SU-DHL-6 (cell line): ENCODE measurements at regions not wholly inside any gene's neighbourhood (a gene's known extent, or its start where the extent isn't known, plus 50 kb on each side); places are given as distances from the start of the nearest gene placed in this dataset.

ENCODE experiments used
- H2AFZ ChIP-seq: fragments of 200-600 bp; sonication (generic); 2 replicates; pipeline ENCODE4 v1.6.1; 2014; ENCODE audit warnings: low read depth, mild to moderate bottlenecking, moderate library complexity, mixed read lengths, antibody characterized with exemption, low read length; ENCODE audit not compliant: severe bottlenecking
- H3F3A ChIP-seq: fragments of 200-600 bp; shearing (Covaris generic); 2 replicates; pipeline ENCODE4 v1.6.0; 2016; ENCODE audit warnings: antibody characterized with exemption, mild to moderate bottlenecking; ENCODE audit not compliant: insufficient read depth
- H3K27ac ChIP-seq: fragments of 200-600 bp; sonication (generic); 2 replicates; pipeline ENCODE4 v1.5.1; 2016; ENCODE audit warnings: low read depth, mild to moderate bottlenecking, low read length, moderate library complexity, mixed read lengths
- H3K27me3 ChIP-seq: fragments of 200-600 bp; sonication (generic), shearing (Covaris generic); 2 replicates; pipeline ENCODE4 v1.6.0; 2014; ENCODE audit warnings: mild to moderate bottlenecking, low read length
- H3K36me3 ChIP-seq: fragments of 200-600 bp; sonication (generic); 2 replicates; pipeline ENCODE4 v1.6.1; 2014; ENCODE audit warnings: mild to moderate bottlenecking, low read length, mixed read lengths
- H3K4me2 ChIP-seq: fragments of 300-600, 200-600 bp; shearing (Covaris generic), sonication (generic); 2 replicates; pipeline ENCODE4 v1.6.0; 2014; ENCODE audit warnings: low read length, low read depth, mild to moderate bottlenecking; ENCODE audit not compliant: poor library complexity, severe bottlenecking
- H3K4me3 ChIP-seq: fragments of 200-600 bp; sonication (generic); 2 replicates; pipeline ENCODE4 v1.5.1; 2014; ENCODE audit warnings: antibody characterized with exemption, low read length, mild to moderate bottlenecking, mixed read lengths; ENCODE audit not compliant: insufficient read depth, poor library complexity, severe bottlenecking
- H3K79me2 ChIP-seq: fragments of 200-600 bp; sonication (generic); 2 replicates; pipeline ENCODE4 v1.6.1; 2014; ENCODE audit warnings: mild to moderate bottlenecking, low read length, moderate library complexity; ENCODE audit not compliant: insufficient read depth
- H3K9ac ChIP-seq: fragments of 200-600 bp; sonication (generic); 2 replicates; pipeline ENCODE4 v1.7.0; 2014; ENCODE audit warnings: mild to moderate bottlenecking, low read length
- H3K9me2 ChIP-seq: fragments of 200-600 bp; sonication (generic); replicated peaks from 2 replicates; pipeline ENCODE4 v1.6.1; 2014; ENCODE audit warnings: low read length; ENCODE audit not compliant: insufficient read depth
- H3K9me3 ChIP-seq: fragments of 200-600 bp; sonication (generic); 2 replicates; pipeline ENCODE4 v1.6.1; 2014; ENCODE audit warnings: low read length, mixed read lengths; ENCODE audit not compliant: insufficient read depth
- H4K20me1 ChIP-seq: fragments of 200-600 bp; sonication (generic); 2 replicates; pipeline ENCODE4 v1.6.1; 2014; ENCODE audit warnings: low read depth, mild to moderate bottlenecking, antibody characterized with exemption, low read length, moderate library complexity, mixed read lengths
- CTCF ChIP-seq: fragments of 200-600 bp; sonication (generic); IDR thresholded peaks from one replicate; pipeline ENCODE4 v1.5.1; 2017; ENCODE audit warnings: antibody characterized with exemption, mild to moderate bottlenecking, low read length, moderate library complexity; ENCODE audit not compliant: insufficient read depth, poor library complexity, severe bottlenecking
- EZH2phosphoT487 ChIP-seq: fragments of 200-600 bp; sonication (generic), shearing (Covaris generic); conservative IDR thresholded peaks from 2 replicates; pipeline ENCODE4 v1.6.1; 2018; ENCODE audit warnings: mild to moderate bottlenecking, antibody characterized with exemption, low read length, moderate library complexity, mixed read lengths

GRCh38 chr7:26958834-26959233 lies 94.4 kb upstream of the SKAP2 start:
- Histone ChIP-seq H3K9ac (no peak overlapping the region), H3K9me2 (no peaks in the 10 kb centered on the region), H4K20me1 (no peaks in the 10 kb centered on the region), H3F3A (no peaks in the 10 kb centered on the region), H3K27me3 (no peaks in the 10 kb centered on the region), H3K4me3 (no peak overlapping the region), H3K9me3 (no peaks in the 10 kb centered on the region), H3K36me3 (no peaks in the 10 kb centered on the region), H2AFZ (no peak overlapping the region), H3K79me2 (no peaks in the 10 kb centered on the region), H3K4me2 (no peak overlapping the region), H3K27ac (no peak overlapping the region)
- TF ChIP-seq EZH2phosphoT487 (no peak), CTCF (no peak)

- Histone ChIP-seq H4K20me1 (no peaks in the 10 kb centered on the region), H3K79me2 (no peaks in the 10 kb centered on the region), H3K27me3 (no peaks in the 10 kb centered on the region), H2AFZ (no peak overlapping the region), H3K9me3 (no peaks in the 10 kb centered on the region), H3K9me2 (no peaks in the 10 kb centered on the region), H3K36me3 (no peaks in the 10 kb centered on the region), H3K4me3 (no peak overlapping the region), H3K4me2 (no peak overlapping the region), H3K27ac (no peak overlapping the region), H3F3A (no peaks in the 10 kb centered on the region), H3K9ac (no peak overlapping the region)
- TF ChIP-seq EZH2phosphoT487 = no peak
- no peak for TF ChIP-seq CTCF
Observed at GRCh38 chr7:26955516-26955915, 91.1 kb upstream of the SKAP2 start.

DNA sequence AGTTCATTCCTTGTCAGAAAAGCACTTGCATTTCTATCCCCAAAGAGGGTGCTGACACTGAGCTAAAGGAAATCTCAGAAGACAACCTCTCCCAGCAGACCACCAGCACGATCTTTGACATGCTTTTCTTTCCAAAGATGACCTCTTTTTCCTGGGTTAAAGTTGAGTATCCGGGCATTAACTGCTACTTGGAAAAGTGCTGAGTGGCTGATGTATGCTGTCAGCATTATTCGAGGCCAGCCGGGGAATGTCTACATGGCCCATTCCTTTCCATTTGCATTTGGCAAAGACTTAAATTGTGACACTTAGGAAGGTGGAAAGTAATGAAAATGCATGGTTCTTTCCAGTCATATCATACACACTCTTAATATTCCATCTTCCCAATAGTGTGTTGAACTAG lies 90.6 kb upstream of the SKAP2 start:
- TF ChIP-seq CTCF (no peak), EZH2phosphoT487 (no peak)
- Histone ChIP-seq H3K9me2 (no peaks in the 10 kb centered on the region), H3K79me2 (no peaks in the 10 kb centered on the region), H3K9me3 (no peaks in the 10 kb centered on the region), H3K4me3 (no peak overlapping the region), H3K9ac (no peak overlapping the region), H3K36me3 (no peaks in the 10 kb centered on the region), H4K20me1 (no peaks in the 10 kb centered on the region), H3F3A (no peaks in the 10 kb centered on the region), H3K4me2 (no peak overlapping the region), H2AFZ (no peak overlapping the region), H3K27me3 (no peaks in the 10 kb centered on the region), H3K27ac (no peak overlapping the region)
